ENCODE measurements at regions not wholly inside any gene's neighbourhood (a gene's known extent, or its start where the extent isn't known, plus 50 kb on each side); places are given as distances from the start of the nearest gene placed in this dataset.

GRCh38 chr13:61913183-61913582 lies 497.5 kb upstream of the PCDH20 start:
- TF ChIP-seq TCF12 (IDR thresholded peaks at IDR 0.05; ENCODE audit: low read depth) (no peak), FOXM1 (IDR thresholded peaks at IDR 0.05; ENCODE audit: borderline replicate concordance, low read depth) (no peak), RAD21 (IDR thresholded peaks at IDR 0.05; ENCODE audit: low read depth) (no peak), EGR1 (IDR thresholded peaks at IDR 0.05) (no peak), REST (IDR thresholded peaks at IDR 0.05; ENCODE audit: low read depth) (no peak), ZBTB7A (IDR thresholded peaks at IDR 0.05; ENCODE audit: low read depth) (no peak), TEAD4 (IDR thresholded peaks at IDR 0.05) (no peak), MAX (IDR thresholded peaks at IDR 0.05) (no peak), CEBPB (IDR thresholded peaks at IDR 0.05) (no peak), USF1 (IDR thresholded peaks at IDR 0.05) (no peak), TAF1 (IDR thresholded peaks at IDR 0.05; ENCODE audit: low read depth) (no peak), NFIC (IDR thresholded peaks at IDR 0.05) (no peak)

- TF ChIP-seq YY1 (IDR thresholded peaks at IDR 0.05; ENCODE audit: low read depth) (no peak), CEBPB (IDR thresholded peaks at IDR 0.05) (no peak), TEAD4 (IDR thresholded peaks at IDR 0.05) (no peak), TCF12 (IDR thresholded peaks at IDR 0.05; ENCODE audit: low read depth) (no peak), ZBTB7A (IDR thresholded peaks at IDR 0.05; ENCODE audit: low read depth) (no peak), NFIC (IDR thresholded peaks at IDR 0.05) (no peak), TAF1 (IDR thresholded peaks at IDR 0.05; ENCODE audit: low read depth) (no peak), CREB1 (IDR thresholded peaks at IDR 0.05; ENCODE audit: low read depth) (no peak), FOXM1 (IDR thresholded peaks at IDR 0.05; ENCODE audit: borderline replicate concordance, low read depth) (no peak), REST (IDR thresholded peaks at IDR 0.05; ENCODE audit: low read depth) (no peak), RAD21 (IDR thresholded peaks at IDR 0.05; ENCODE audit: low read depth) (no peak)
Observed at GRCh38 chr13:61908906-61909615, 493.4 kb upstream of the PCDH20 start.

GRCh38 chr13:61905054-61905453 lies 489.4 kb upstream of the PCDH20 start:
- TF ChIP-seq NFIC (IDR thresholded peaks at IDR 0.05) (no peak), TEAD4 (IDR thresholded peaks at IDR 0.05) (no peak), YY1 (IDR thresholded peaks at IDR 0.05; ENCODE audit: low read depth) (no peak), USF1 (IDR thresholded peaks at IDR 0.05) (no peak), MAX (IDR thresholded peaks at IDR 0.05) (no peak), REST (IDR thresholded peaks at IDR 0.05; ENCODE audit: low read depth) (no peak), RAD21 (IDR thresholded peaks at IDR 0.05; ENCODE audit: low read depth) (no peak), CEBPB (IDR thresholded peaks at IDR 0.05) (no peak), FOXM1 (IDR thresholded peaks at IDR 0.05; ENCODE audit: borderline replicate concordance, low read depth) (no peak), EP300 (IDR thresholded peaks at IDR 0.05; ENCODE audit: borderline replicate concordance) (no peak), CREB1 (IDR thresholded peaks at IDR 0.05; ENCODE audit: low read depth) (no peak), ZBTB7A (IDR thresholded peaks at IDR 0.05; ENCODE audit: low read depth) (no peak), TCF12 (IDR thresholded peaks at IDR 0.05; ENCODE audit: low read depth) (no peak), TAF1 (IDR thresholded peaks at IDR 0.05; ENCODE audit: low read depth) (no peak), EGR1 (IDR thresholded peaks at IDR 0.05) (no peak)

GRCh38 chr13:61901946-61902541 lies 486.4 kb upstream of the PCDH20 start:
- no peak for TF ChIP-seq CREB1 (IDR thresholded peaks at IDR 0.05; ENCODE audit: low read depth)
- no peak for TF ChIP-seq YY1 (IDR thresholded peaks at IDR 0.05; ENCODE audit: low read depth)
- no peak for TF ChIP-seq CEBPB (IDR thresholded peaks at IDR 0.05)
- TF ChIP-seq FOXM1 (IDR thresholded peaks at IDR 0.05; ENCODE audit: borderline replicate concordance, low read depth), result no peak
- TF ChIP-seq MAX (IDR thresholded peaks at IDR 0.05), result no peak
- TF ChIP-seq EP300 (IDR thresholded peaks at IDR 0.05; ENCODE audit: borderline replicate concordance), result no peak
- TF ChIP-seq USF1 (IDR thresholded peaks at IDR 0.05), result no peak
- no peak for TF ChIP-seq EGR1 (IDR thresholded peaks at IDR 0.05)
